Central memory CD8-positive, alpha-beta T cell (primary cell): ENCODE measurements at regions not wholly inside any gene's neighbourhood (a gene's known extent, or its start where the extent isn't known, plus 50 kb on each side); places are given as distances from the start of the nearest gene placed in this dataset.
"Not testable (repeated sequence)": the region's sequence is repeated elsewhere in the genome, so short reads cannot be mapped to it uniquely, and the experiment has no call there.

Experiments
- ATAC-seq: fragments of 150-1000 bp; cut with Tn5 transposase; replicated peaks from 2 replicates; pipeline ENCODE4 v1.10.0; 2022; ENCODE audit warnings: mild to moderate bottlenecking, moderate FRiP score, moderate number of reproducible peaks; ENCODE audit not compliant: poor library complexity, severe bottlenecking; ENCODE audit errors: extremely low read depth
- DNase-seq, 2 donors: peaks; one replicate each; pipeline ENCODE4 v3.0.0; 2021; ENCODE audit warnings: low spot score in 2 of 2
- H3K27ac Mint-ChIP-seq: one replicate; pipeline ENCODE4 v1.8.0; 2022; ENCODE audit warnings: low read depth, mild to moderate bottlenecking, moderate library complexity, mixed read lengths
- H3K27me3 Mint-ChIP-seq: one replicate; pipeline ENCODE4 v1.8.0; 2022; ENCODE audit warnings: mixed read lengths
- H3K36me3 Mint-ChIP-seq: one replicate; pipeline ENCODE4 v1.8.0; 2022; ENCODE audit warnings: mild to moderate bottlenecking, moderate library complexity, mixed read lengths; ENCODE audit not compliant: insufficient read depth
- H3K4me1 Mint-ChIP-seq: one replicate; pipeline ENCODE4 v1.8.0; 2022; ENCODE audit warnings: mixed read lengths
- H3K4me3 Mint-ChIP-seq: one replicate; pipeline ENCODE4 v1.8.0; 2022; ENCODE audit warnings: mild to moderate bottlenecking, moderate library complexity, mixed read lengths
- H3K9me3 Mint-ChIP-seq: one replicate; pipeline ENCODE4 v1.8.0; 2022; ENCODE audit warnings: mixed read lengths

DNA sequence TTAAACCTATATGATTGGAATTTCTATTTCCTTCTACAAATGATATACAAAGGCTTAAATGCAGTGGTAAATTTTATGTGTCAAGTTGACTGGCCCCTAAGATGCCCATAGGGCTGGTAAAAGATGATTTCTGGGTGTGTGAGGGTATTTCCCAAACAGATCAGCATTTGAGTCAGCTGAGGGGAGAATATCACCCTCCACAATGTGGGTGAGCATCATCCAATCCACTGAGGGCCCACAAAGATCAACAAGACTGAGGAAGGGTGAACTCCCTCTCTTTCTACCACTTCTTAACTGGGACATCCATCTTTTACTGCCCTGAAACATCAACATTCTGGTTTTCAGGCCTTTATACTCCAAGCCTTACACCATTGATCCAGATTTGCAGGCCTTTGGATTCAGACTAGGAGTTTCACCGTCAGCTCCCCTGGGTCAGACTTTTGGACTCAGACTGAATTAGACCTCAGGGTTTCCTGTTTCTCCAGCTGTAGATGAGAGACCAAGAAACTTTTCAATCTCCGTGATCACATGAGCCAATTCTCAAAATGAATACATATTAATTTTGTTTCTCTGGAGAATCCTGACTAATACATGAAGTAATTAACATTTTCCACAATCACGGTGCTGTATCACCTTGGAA, 1020.7 kb upstream of the SLIT2 start:
- Mint-ChIP-seq H3K36me3 (no peaks in the 10 kb centered on the region), H3K4me1 (no peaks in the 10 kb centered on the region), H3K4me3 (no peak overlapping the region)

GRCh38 chr4:19227701-19228100, 1024.0 kb upstream of the SLIT2 start:
- no peak for ATAC-seq
- Mint-ChIP-seq H3K4me3 (no peak overlapping the region), H3K9me3 (peaks cover 6% of the 10 kb centered on the region), H3K4me1 (no peaks in the 10 kb centered on the region), H3K27me3 (no peaks in the 10 kb centered on the region), H3K36me3 (no peaks in the 10 kb centered on the region), H3K27ac (no peak overlapping the region)
- no peak for DNase-seq

More for the DNA sequence above, 1020.7 kb upstream of the SLIT2 start:
- ATAC-seq (no peak), DNase-seq (no peak)
- no peak overlapping the region for H3K27ac Mint-ChIP-seq
- no peaks in the 10 kb centered on the region for H3K27me3 Mint-ChIP-seq
- peaks cover 11% of the 10 kb centered on the region for H3K9me3 Mint-ChIP-seq

DNA sequence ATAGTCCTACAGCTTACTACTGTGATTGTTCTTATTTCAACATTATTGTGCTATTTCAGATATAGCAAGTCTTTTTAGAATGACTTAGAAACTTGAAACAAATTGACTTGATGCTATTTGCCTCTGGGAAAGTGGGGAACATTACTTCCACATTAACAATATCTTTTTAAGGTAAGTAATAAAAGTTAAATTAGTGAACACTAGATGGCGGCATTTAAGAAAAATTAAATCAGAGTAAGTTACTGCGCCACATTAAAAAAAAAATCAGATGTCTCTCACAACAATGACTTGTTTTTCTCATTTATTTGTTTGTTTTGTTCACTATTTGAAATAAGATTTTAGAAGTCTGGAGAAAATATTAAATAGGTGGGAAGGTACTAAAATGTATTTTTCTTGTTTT, 1026.9 kb upstream of the SLIT2 start:
- Mint-ChIP-seq H3K27me3 (no peaks in the 10 kb centered on the region), H3K27ac (no peak overlapping the region), H3K4me3 (no peak overlapping the region), H3K4me1 (no peaks in the 10 kb centered on the region), H3K36me3 (no peaks in the 10 kb centered on the region), H3K9me3 (peaks cover 6% of the 10 kb centered on the region)
- ATAC-seq (no peak), DNase-seq (no peak)

- Mint-ChIP-seq H3K27me3 (no peaks in the 10 kb centered on the region), H3K27ac (no peak overlapping the region), H3K36me3 (no peaks in the 10 kb centered on the region), H3K9me3 (peaks cover 7% of the 10 kb centered on the region), H3K4me3 (no peak overlapping the region), H3K4me1 (no peaks in the 10 kb centered on the region)
- DNase-seq: no peak
- no peak for ATAC-seq
Measured at GRCh38 chr4:19216476-19216875, 1035.2 kb upstream of the SLIT2 start.

- H3K9me3 Mint-ChIP-seq: peaks cover 16% of the 10 kb centered on the region
- DNase-seq: no peak
- no peaks in the 10 kb centered on the region for H3K4me1 Mint-ChIP-seq
- no peak for ATAC-seq
- no peak overlapping the region for H3K4me3 Mint-ChIP-seq
- H3K27me3 Mint-ChIP-seq: no peaks in the 10 kb centered on the region
- H3K36me3 Mint-ChIP-seq: no peaks in the 10 kb centered on the region
- H3K27ac Mint-ChIP-seq: no peak overlapping the region
Measured at GRCh38 chr4:19214591-19215186, 1037.0 kb upstream of the SLIT2 start.

DNA sequence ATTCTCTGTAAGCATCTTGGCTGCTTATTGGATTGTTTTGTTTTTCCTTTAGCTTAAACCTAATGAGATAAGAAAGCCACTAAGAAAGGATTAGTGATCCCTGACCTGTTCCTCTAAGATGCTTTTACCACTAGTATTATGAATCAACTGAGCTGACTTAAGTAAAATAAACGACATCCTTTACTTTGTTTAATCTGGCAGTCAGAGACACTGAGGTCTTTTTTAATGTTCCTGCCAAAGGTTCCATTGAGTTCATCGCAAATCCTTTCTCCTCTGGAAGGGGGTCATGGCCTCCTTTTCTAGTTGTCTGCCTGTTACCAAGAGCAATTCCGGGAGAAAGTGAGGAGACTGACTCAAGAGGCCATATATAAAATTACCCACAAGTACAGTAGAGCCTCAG, 1038.3 kb upstream of the SLIT2 start:
- ATAC-seq (no peak), DNase-seq (no peak)
- Mint-ChIP-seq H3K27ac (no peak overlapping the region), H3K4me1 (no peaks in the 10 kb centered on the region), H3K4me3 (no peak overlapping the region), H3K27me3 (no peaks in the 10 kb centered on the region), H3K36me3 (no peaks in the 10 kb centered on the region), H3K9me3 (peaks cover 19% of the 10 kb centered on the region)

GRCh38 chr4:19205853-19206252, 1045.9 kb upstream of the SLIT2 start:
- no peaks in the 10 kb centered on the region for H3K27me3 Mint-ChIP-seq
- no peaks in the 10 kb centered on the region for H3K4me1 Mint-ChIP-seq
- no peak for DNase-seq
- H3K9me3 Mint-ChIP-seq: peaks cover 29% of the 10 kb centered on the region
- H3K36me3 Mint-ChIP-seq: no peaks in the 10 kb centered on the region
- H3K4me3 Mint-ChIP-seq: no peak overlapping the region
- ATAC-seq: no peak
- H3K27ac Mint-ChIP-seq: no peak overlapping the region

DNA sequence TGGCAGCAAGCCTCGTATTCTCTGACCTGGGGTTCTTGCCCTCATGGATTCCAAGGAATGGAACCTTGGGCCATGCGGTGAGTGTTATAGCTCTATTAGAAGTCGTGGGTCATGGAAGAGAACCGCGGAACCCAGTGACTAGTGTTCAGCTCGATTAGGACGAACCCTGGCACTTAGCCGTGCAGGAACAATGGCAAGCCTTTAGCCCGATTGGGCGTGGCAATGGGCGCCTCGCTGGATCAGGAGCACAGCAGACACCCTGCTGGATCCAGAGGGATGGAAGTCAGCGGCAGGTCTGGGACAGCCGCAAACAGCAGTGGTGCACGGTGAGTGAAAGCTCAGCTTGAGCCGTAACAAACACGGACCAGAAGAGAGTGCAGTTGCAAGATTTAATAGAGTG, 1053.9 kb upstream of the SLIT2 start:
- H3K27me3 Mint-ChIP-seq, ATAC-seq, H3K4me3 Mint-ChIP-seq, H3K27ac Mint-ChIP-seq, DNase-seq, H3K4me1 Mint-ChIP-seq, H3K36me3 Mint-ChIP-seq: not testable (repeated sequence)
- peaks cover 10% of the 10 kb centered on the region for H3K9me3 Mint-ChIP-seq

DNA sequence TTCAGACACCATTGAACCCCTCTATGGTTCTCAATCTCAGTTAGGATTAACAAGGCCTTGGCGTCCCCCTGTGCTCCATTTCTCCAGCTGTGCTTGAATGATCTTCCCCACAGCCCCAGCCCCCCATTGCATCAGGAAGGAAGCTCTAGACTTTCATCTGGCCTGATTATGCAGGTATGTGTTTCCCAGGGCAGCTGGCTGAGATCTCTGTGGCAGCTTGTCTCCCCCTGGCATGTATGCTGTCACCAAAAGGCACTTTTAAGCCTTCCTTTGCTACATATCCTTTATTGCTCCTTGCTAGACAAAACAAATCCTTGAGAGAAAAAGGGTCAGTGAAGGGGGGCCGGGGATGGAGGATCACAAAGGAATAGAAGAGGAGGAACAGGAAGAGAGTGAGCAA, 1056.0 kb upstream of the SLIT2 start:
- Mint-ChIP-seq H3K36me3 (no peaks in the 10 kb centered on the region), H3K4me1 (no peaks in the 10 kb centered on the region), H3K27me3 (no peaks in the 10 kb centered on the region), H3K4me3 (no peak overlapping the region), H3K27ac (no peak overlapping the region), H3K9me3 (peaks cover 17% of the 10 kb centered on the region)
- no peak for ATAC-seq
- DNase-seq: no peak

DNA sequence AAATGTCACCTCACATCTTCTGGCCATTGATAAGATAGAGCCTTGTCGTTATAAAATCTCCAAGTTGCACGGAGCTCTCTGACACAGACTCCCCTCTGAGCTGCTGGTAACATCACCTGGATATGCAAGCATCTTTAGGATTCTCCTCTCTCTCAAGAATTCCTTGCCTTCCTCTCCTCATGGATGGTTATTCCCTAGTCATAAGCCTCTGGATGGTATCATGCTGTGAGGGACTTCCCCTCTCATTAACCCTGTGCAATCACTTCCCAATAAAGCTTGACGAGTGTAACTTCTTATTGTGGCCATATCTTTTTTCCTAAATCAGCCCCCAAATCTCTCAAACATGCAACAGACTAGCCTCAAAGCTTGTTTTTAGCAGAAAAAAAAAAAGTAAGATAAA, 1057.0 kb upstream of the SLIT2 start:
- ATAC-seq (no peak), DNase-seq (no peak)
- Mint-ChIP-seq H3K9me3 (peaks cover 17% of the 10 kb centered on the region), H3K27ac (no peak overlapping the region), H3K4me1 (no peaks in the 10 kb centered on the region), H3K4me3 (no peak overlapping the region), H3K36me3 (no peaks in the 10 kb centered on the region), H3K27me3 (no peaks in the 10 kb centered on the region)

DNA sequence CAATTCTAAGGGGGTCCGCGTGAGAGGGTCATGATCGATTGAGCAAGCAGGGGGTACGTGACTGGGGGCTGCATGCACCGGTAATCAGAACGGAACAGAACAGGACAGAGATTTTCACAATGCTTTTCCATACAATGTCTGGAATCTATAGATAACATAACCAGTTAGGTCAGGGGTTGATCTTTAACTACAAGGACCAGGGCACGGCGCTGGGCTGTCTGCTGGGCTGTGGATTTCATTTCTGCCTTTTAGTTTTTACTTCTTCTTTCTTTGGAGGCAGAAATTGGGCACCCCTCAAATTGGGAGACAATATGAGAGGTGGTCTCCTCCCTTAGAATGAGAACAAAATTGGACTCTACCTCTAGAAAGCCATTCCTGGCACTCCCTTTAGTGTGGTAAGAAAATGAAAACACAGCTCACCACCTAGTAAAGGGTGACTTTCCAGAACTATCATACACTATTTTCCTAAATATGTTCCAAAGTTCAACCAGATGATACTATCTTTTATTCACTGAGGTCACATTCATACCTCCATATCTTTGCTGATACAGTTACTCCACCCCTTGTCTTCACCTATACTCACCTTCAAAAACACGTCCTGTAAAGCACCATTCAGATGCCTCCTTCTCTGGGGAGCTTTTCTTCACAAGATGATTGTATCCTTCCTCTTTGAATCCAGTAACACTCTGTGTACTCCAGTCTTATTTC, 1058.3 kb upstream of the SLIT2 start:
- DNase-seq (no peak), ATAC-seq (no peak)
- H3K9me3 Mint-ChIP-seq: peaks cover 21% of the 10 kb centered on the region
- H3K27ac Mint-ChIP-seq: no peak overlapping the region
- H3K36me3 Mint-ChIP-seq: no peaks in the 10 kb centered on the region
- H3K27me3 Mint-ChIP-seq: no peaks in the 10 kb centered on the region
- no peaks in the 10 kb centered on the region for H3K4me1 Mint-ChIP-seq
- H3K4me3 Mint-ChIP-seq: no peak overlapping the region

GRCh38 chr4:19191979-19192650, 1059.6 kb upstream of the SLIT2 start:
- Mint-ChIP-seq H3K27ac (no peak overlapping the region), H3K36me3 (no peaks in the 10 kb centered on the region), H3K4me3 (no peak overlapping the region), H3K4me1 (no peaks in the 10 kb centered on the region), H3K27me3 (no peaks in the 10 kb centered on the region), H3K9me3 (peaks cover 22% of the 10 kb centered on the region)
- no peak for DNase-seq
- ATAC-seq: no peak

GRCh38 chr4:19187691-19188090, 1064.0 kb upstream of the SLIT2 start:
- Mint-ChIP-seq H3K27ac (no peak overlapping the region), H3K4me1 (no peaks in the 10 kb centered on the region), H3K27me3 (no peaks in the 10 kb centered on the region), H3K4me3 (no peak overlapping the region), H3K36me3 (no peaks in the 10 kb centered on the region), H3K9me3 (peaks cover 12% of the 10 kb centered on the region)
- DNase-seq (no peak), ATAC-seq (no peak)
